Astrocyte (in vitro differentiated cells and primary cell): ENCODE measurements at regions not wholly inside any gene's neighbourhood (a gene's known extent, or its start where the extent isn't known, plus 50 kb on each side); places are given as distances from the start of the nearest gene placed in this dataset.

Experiments used
- DNase-seq: peaks from one replicate; pipeline ENCODE4 v3.0.0-alpha.2; 2010; ENCODE audit warnings: low read depth
- FAIRE-seq: peaks from 2 replicates; lab custom pipeline; 2011; peaks lifted over from hg19 to GRCh38; lab: Jason Lieb, UNC
- H2AFZ ChIP-seq: 2 replicates; pipeline ENCODE4 v1.6.0; 2012; ENCODE audit warnings: low read depth, low read length, inconsistent platforms
- H3K27ac ChIP-seq: 2 replicates; pipeline ENCODE4 v1.5.1; 2011; ENCODE audit warnings: low read depth, low read length, inconsistent platforms
- H3K27me3 ChIP-seq: 2 replicates; pipeline ENCODE4 v1.6.0; 2011; ENCODE audit warnings: low read length, inconsistent platforms; ENCODE audit not compliant: insufficient read depth
- H3K36me3 ChIP-seq: 2 replicates; pipeline ENCODE4 v1.5.1; 2011; ENCODE audit warnings: low read length, inconsistent platforms; ENCODE audit not compliant: insufficient read depth
- H3K4me1 ChIP-seq: 2 replicates; pipeline ENCODE4 v1.5.1; 2011; ENCODE audit warnings: low read length, inconsistent platforms; ENCODE audit not compliant: insufficient read depth
- H3K4me2 ChIP-seq: 2 replicates; pipeline ENCODE4 v1.6.0; 2012; ENCODE audit warnings: low read length, inconsistent platforms
- H3K4me3 ChIP-seq: 2 replicates; pipeline ENCODE4 v1.5.1; 2011; ENCODE audit warnings: low read depth, mild to moderate bottlenecking, low read length, inconsistent platforms; ENCODE audit not compliant: insufficient read depth
- H3K79me2 ChIP-seq: 2 replicates; pipeline ENCODE4 v1.6.0; 2012; ENCODE audit warnings: mild to moderate bottlenecking, low read length, inconsistent platforms; ENCODE audit not compliant: insufficient read depth
- H3K9ac ChIP-seq: 2 replicates; pipeline ENCODE4 v1.6.0; 2012; ENCODE audit warnings: mild to moderate bottlenecking, low read length, inconsistent platforms
- H3K9me3 ChIP-seq: 2 replicates; pipeline ENCODE4 v1.5.1; 2012; ENCODE audit warnings: low read depth, mild to moderate bottlenecking, low read length, inconsistent platforms; ENCODE audit not compliant: insufficient read depth
- H4K20me1 ChIP-seq: 2 replicates; pipeline ENCODE4 v1.6.0; 2012; ENCODE audit warnings: low read length, inconsistent platforms; ENCODE audit not compliant: insufficient read depth
- H3K27ac Mint-ChIP-seq: one replicate; pipeline ENCODE4 v1.8.0; 2021; ENCODE audit warnings: mild to moderate bottlenecking, mixed read lengths; ENCODE audit not compliant: unreplicated experiment
- H3K27me3 Mint-ChIP-seq: one replicate; pipeline ENCODE4 v1.8.0; 2021; ENCODE audit warnings: low read depth, mixed read lengths; ENCODE audit not compliant: unreplicated experiment
- H3K36me3 Mint-ChIP-seq: one replicate; pipeline ENCODE4 v1.8.0; 2021; ENCODE audit warnings: low read depth, mixed read lengths; ENCODE audit not compliant: unreplicated experiment
- H3K4me1 Mint-ChIP-seq: one replicate; pipeline ENCODE4 v1.8.0; 2021; ENCODE audit warnings: low read depth, mixed read lengths; ENCODE audit not compliant: unreplicated experiment
- H3K4me3 Mint-ChIP-seq: one replicate; pipeline ENCODE4 v1.8.0; 2021; ENCODE audit warnings: mild to moderate bottlenecking, moderate library complexity, mixed read lengths; ENCODE audit not compliant: unreplicated experiment
- H3K9me3 Mint-ChIP-seq: one replicate; pipeline ENCODE4 v1.8.0; 2021; ENCODE audit warnings: mild to moderate bottlenecking, mixed read lengths; ENCODE audit not compliant: unreplicated experiment
- EZH2 ChIP-seq: IDR thresholded peaks from 2 replicates; pipeline ENCODE4 v1.6.1; 2012; ENCODE audit warnings: mild to moderate bottlenecking, low read length, inconsistent platforms; ENCODE audit not compliant: insufficient read depth
- TF ChIP-seq, protein P1 (sequence below): IDR thresholded peaks from 2 replicates; pipeline ENCODE4 v1.5.1; 2011; ENCODE audit warnings: low read depth, mild to moderate bottlenecking, inconsistent platforms, low read length, moderate library complexity; ENCODE audit not compliant: insufficient read depth

DNA sequence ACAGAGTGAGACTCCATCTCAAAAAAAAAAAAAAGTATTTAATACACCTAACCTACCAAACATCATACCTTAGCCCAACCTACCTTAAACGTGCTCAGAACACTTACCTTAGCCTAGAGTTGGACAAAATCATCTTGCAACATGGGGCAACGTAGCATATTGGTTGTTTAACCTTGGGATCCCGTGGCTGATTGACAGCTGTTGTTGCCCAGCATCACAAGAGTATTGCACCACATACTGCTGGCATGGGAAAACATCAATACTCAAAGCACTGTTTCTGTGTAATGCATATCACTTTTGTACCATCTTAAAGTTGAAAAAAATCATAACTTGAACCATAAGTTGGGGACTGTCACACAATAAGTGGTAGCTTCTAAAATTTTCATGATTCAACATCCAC lies 73.8 kb upstream of the MIR17HG start:
- no peak overlapping the region for H3K9ac ChIP-seq
- H3K36me3 ChIP-seq = no peaks in the 10 kb centered on the region
- H3K27me3 ChIP-seq = no peaks in the 10 kb centered on the region
- no peaks in the 10 kb centered on the region for H4K20me1 ChIP-seq
- peaks cover 11% of the 10 kb centered on the region for H3K4me1 Mint-ChIP-seq
- H3K27ac Mint-ChIP-seq = no peak overlapping the region
- TF ChIP-seq, protein P1, sequence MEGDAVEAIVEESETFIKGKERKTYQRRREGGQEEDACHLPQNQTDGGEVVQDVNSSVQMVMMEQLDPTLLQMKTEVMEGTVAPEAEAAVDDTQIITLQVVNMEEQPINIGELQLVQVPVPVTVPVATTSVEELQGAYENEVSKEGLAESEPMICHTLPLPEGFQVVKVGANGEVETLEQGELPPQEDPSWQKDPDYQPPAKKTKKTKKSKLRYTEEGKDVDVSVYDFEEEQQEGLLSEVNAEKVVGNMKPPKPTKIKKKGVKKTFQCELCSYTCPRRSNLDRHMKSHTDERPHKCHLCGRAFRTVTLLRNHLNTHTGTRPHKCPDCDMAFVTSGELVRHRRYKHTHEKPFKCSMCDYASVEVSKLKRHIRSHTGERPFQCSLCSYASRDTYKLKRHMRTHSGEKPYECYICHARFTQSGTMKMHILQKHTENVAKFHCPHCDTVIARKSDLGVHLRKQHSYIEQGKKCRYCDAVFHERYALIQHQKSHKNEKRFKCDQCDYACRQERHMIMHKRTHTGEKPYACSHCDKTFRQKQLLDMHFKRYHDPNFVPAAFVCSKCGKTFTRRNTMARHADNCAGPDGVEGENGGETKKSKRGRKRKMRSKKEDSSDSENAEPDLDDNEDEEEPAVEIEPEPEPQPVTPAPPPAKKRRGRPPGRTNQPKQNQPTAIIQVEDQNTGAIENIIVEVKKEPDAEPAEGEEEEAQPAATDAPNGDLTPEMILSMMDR = no peak
- TF ChIP-seq EZH2 = no peak
- FAIRE-seq (no peak), DNase-seq (no peak)
- no peaks in the 10 kb centered on the region for H3K9me3 ChIP-seq
- no peaks in the 10 kb centered on the region for H3K4me1 ChIP-seq
- no peak overlapping the region for H3K4me2 ChIP-seq
- no peaks in the 10 kb centered on the region for H3K79me2 ChIP-seq
- no peaks in the 10 kb centered on the region for H3K27me3 Mint-ChIP-seq
- H3K9me3 Mint-ChIP-seq = peaks cover 1% of the 10 kb centered on the region
- no peak overlapping the region for H2AFZ ChIP-seq
- H3K4me3 Mint-ChIP-seq = no peak overlapping the region
- no peaks in the 10 kb centered on the region for H3K36me3 Mint-ChIP-seq
- H3K27ac ChIP-seq = no peak overlapping the region
- no peak overlapping the region for H3K4me3 ChIP-seq

DNA sequence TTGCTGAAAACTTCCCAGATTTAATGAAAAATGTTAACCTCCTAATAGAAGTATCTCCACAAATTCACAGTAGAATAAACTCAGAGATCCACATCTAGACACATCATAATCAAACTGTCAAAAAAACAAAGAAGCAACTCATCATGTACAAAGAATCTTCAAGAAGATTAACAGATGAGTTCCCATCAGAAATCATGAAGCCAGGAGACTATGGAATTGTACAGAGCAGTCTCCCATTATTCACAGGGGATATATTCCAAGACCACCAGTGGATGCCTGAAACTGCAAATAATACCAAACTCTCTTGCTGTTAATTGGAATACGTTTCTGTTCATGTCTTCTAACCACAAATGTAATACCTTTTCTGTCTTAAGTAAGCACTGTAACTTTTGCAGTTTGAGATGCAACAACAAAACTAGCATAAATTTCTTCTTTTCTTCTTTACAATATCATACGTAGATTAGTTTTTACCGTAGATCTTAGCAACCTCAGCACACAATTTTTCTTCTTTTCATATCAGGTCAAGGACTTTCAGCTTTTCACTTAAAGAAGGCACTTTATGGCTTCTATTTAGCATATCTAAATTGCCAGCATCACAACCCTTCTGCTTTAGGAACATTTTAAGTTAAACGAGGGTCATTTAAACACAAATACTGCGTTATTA lies 70.3 kb upstream of the MIR17HG start:
- no peak overlapping the region for H3K27ac Mint-ChIP-seq
- Histone ChIP-seq H3K4me3 (no peak overlapping the region), H3K9me3 (no peaks in the 10 kb centered on the region), H3K4me2 (no peak overlapping the region), H4K20me1 (no peaks in the 10 kb centered on the region), H3K79me2 (no peaks in the 10 kb centered on the region), H3K27me3 (no peaks in the 10 kb centered on the region), H3K36me3 (no peaks in the 10 kb centered on the region), H3K27ac (no peak overlapping the region), H3K9ac (no peak overlapping the region), H2AFZ (no peak overlapping the region), H3K4me1 (no peaks in the 10 kb centered on the region)
- DNase-seq = no peak
- peaks cover 2% of the 10 kb centered on the region for H3K9me3 Mint-ChIP-seq
- no peaks in the 10 kb centered on the region for H3K36me3 Mint-ChIP-seq
- no peak for FAIRE-seq
- no peaks in the 10 kb centered on the region for H3K27me3 Mint-ChIP-seq
- no peaks in the 10 kb centered on the region for H3K4me1 Mint-ChIP-seq
- TF ChIP-seq, protein P1 = no peak
- no peak for TF ChIP-seq EZH2
- no peak overlapping the region for H3K4me3 Mint-ChIP-seq

DNA sequence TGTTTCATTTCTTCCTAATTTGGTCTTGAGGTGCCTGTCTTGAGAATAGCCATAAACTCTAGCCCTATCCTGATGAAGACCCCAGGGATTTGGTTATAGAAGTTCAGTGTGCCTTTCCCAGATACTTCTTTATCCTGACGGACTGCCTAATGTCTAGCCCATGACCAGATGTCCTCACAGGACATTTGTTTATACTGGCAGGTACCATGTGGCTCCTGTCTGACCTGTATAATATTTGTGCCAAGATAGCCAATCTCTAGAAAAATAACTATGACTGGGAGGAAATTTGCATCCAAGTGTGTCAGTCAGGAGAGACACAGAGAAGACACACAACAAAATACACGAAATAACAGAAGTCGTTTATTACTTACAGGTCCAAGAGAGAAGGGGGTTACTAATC lies 69.2 kb upstream of the MIR17HG start:
- H3K27me3 ChIP-seq = no peaks in the 10 kb centered on the region
- no peak for DNase-seq
- H3K27me3 Mint-ChIP-seq = no peaks in the 10 kb centered on the region
- H3K4me2 ChIP-seq = no peak overlapping the region
- no peak overlapping the region for H3K4me3 ChIP-seq
- no peak overlapping the region for H3K27ac ChIP-seq
- no peaks in the 10 kb centered on the region for H3K4me1 Mint-ChIP-seq
- no peaks in the 10 kb centered on the region for H3K9me3 ChIP-seq
- peaks cover 2% of the 10 kb centered on the region for H3K9me3 Mint-ChIP-seq
- H2AFZ ChIP-seq = no peak overlapping the region
- no peak overlapping the region for H3K9ac ChIP-seq
- H3K79me2 ChIP-seq = no peaks in the 10 kb centered on the region
- no peak overlapping the region for H3K4me3 Mint-ChIP-seq
- H3K36me3 Mint-ChIP-seq = no peaks in the 10 kb centered on the region
- H4K20me1 ChIP-seq = no peaks in the 10 kb centered on the region
- TF ChIP-seq, protein P1 = no peak
- no peak for TF ChIP-seq EZH2
- H3K36me3 ChIP-seq = no peaks in the 10 kb centered on the region
- H3K27ac Mint-ChIP-seq = no peak overlapping the region
- H3K4me1 ChIP-seq = no peaks in the 10 kb centered on the region
- FAIRE-seq = no peak
